GM21390 (cell line): ENCODE measurements at regions not wholly inside any gene's neighbourhood (a gene's known extent, or its start where the extent isn't known, plus 50 kb on each side); places are given as distances from the start of the nearest gene placed in this dataset.

Experiments used
- ATAC-seq: cut with Tn5 transposase; IDR thresholded peaks from one replicate; pipeline ENCODE4 v1.9.1; 2021; ENCODE audit not compliant: unreplicated experiment

DNA sequence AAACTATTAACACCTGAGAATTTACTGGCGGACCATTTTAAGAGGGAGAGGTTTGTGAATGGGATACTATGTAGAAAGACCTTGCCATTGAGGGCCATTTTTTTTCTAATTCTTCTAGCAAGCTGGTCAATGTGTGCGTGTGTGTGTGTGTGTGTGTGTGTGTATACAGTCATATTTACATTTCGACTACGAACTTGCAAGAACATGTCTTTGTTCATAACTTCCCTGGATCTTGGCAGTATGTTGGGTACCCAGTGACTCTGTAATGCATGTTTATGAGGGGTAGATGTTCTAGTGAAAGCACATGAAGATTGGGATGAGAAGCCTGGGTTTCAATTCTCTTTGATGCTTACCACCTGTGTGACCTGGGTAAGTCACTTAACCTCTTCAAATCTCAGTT lies 133.6 kb downstream of the UBE2E3 start:
- no peak for ATAC-seq

DNA sequence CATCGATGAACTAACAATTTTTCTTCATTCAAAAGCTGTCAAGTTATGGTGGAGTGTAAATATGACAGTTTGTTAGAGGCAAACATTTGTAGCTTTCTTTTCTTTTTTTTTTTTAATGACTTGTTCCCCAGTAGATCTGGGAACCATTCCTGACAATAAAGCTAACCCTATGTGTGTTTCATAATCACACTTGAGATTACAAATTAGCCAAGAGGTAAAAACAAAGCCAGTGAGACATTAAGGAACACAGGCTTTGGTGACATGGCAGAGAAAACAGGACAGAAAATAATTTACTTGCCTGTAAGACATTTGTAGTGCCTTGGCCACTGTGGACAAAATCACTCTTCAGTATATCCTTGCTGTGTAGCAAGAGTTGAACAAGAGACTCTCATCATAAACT lies 135.9 kb downstream of the UBE2E3 start:
- no peak for ATAC-seq

GRCh38 chr2:181117206-181117925 lies 137.0 kb downstream of the UBE2E3 start:
- no peak for ATAC-seq

DNA sequence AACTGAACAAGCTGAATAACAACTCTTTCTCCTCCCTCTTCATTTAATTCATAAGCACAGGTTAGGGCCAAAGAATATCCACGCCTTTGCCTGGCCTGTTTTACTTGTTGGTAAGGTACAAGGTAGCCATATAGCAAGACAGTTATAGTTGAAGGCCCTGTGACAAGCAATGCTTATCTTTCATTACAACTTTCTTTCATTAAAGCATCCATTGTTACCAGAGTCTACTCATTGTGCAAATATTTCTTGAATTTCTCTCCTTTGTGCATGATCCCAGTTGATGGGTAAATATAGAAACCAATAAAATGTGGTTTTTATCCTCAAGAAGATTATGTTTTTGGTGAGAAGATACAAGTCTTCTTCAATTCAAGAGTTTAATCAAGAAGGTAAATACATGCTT lies 140.2 kb downstream of the UBE2E3 start:
- ATAC-seq, result no peak

DNA sequence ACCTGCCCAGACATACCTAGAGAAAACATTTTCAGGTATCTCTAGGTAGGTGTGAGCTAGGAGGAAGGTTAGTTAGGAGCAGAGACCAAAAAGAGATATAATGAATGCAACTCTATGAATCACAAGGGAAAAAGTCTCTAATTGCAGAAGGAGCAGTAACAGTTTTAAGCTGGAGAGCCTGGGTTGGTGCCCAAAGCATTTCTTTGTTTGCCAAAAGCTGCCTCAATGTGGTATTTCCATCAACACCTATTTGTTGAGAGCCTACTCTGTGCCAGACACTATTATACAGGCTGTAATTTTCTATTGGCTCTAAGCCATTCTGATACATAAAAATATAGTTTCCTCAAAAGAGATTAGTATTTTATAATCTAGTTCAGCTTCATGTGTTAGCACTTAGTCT lies 141.6 kb downstream of the UBE2E3 start:
- ATAC-seq, result no peak

DNA sequence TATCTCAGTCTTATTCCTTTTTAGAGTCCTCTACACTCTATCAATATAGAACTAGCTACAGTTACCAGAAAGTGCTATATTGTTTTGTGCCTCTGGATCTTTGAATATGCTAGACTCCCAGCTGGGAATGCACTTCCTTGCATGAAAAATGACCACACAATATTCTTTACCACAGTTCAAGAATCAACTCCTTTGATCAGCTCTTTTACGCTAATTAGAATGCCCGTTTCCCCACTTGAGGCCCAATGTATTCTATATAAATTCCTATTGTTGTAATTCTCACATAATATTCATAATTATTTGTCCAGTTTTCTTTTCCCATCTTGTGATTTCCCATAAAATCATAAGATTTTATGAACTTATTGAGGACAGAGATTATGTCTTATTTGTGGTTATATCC lies 142.2 kb downstream of the UBE2E3 start:
- ATAC-seq, result no peak

DNA sequence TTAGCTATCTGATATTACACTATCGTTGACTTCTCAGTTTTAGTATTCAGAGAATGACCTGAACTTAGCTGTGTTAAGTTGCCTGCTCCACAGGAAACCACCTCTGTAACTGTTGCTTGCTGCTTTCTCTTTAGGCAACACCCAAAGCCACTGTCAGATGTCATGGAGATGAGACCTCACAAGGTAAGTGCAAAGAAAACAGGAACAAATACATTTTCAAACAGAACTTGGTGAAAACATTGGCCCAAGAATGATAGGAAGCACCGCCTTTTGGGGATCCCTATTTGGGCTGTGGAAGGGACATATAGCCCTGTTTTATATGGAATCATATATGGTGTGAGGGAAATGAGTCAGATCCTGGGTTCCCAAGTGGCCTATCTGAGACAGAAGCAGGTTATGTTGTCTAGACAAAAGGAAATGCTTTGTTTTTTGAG lies 143.4 kb downstream of the UBE2E3 start:
- peak; percentile 89 for ATAC-seq

DNA sequence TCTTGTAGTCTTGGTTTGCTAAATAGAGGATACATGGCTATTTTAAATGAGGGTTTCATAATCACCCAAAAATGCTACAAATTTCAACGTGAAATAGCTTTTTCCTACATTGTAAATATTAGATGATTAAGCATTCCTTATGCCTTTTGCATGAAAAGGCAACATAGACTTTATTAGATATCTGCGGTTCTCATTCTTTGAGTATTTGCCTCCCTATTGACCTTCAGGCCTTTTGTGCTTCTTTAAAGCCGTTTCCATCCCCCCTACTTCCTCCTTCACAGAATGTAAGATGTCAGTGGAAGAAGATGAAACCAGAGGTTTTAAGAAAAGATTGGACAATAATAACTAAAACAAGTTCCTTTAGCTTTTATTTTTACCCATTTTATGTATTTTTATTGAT lies 144.1 kb downstream of the UBE2E3 start:
- no peak for ATAC-seq

- no peak for ATAC-seq
These were observed 145.0 kb downstream of the UBE2E3 start for GRCh38 chr2:181125359-181125758.

- ATAC-seq, result no peak
These were observed 146.0 kb downstream of the UBE2E3 start for GRCh38 chr2:181126311-181126868.

GRCh38 chr2:181128199-181128598 lies 147.8 kb downstream of the UBE2E3 start:
- peak; percentile 73 for ATAC-seq

DNA sequence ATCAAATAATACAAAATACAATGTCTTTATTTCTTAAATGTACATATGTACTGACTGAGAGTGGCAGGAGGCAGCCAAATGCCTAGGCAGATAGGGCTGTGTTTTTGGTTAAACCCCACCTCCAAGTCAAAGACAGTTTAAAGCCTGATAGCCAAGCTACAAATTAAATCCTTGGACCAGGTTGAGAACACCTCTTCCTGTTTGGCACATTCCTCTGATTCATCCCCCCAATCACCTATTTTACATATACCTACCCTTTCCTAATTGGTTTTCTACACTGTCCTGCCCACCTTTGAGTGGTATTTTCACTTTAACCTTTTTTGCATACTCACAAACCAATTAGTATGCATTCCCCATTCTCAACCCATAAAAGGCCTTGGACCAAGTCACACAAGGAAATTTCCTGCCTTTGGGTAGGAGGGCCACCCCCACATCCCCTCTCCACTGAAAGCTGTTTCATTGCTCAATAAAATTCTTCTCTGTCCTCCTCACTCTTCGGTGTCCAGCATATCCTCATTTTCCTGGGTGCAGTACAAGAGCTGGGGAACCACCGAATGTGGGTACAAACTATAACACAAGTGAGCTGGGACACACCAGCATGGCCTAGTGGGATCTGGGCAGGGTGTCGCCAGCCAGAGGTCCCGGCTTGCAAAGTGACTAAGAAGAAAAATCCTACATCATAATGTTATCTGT lies 149.1 kb downstream of the UBE2E3 start:
- ATAC-seq, result no peak

DNA sequence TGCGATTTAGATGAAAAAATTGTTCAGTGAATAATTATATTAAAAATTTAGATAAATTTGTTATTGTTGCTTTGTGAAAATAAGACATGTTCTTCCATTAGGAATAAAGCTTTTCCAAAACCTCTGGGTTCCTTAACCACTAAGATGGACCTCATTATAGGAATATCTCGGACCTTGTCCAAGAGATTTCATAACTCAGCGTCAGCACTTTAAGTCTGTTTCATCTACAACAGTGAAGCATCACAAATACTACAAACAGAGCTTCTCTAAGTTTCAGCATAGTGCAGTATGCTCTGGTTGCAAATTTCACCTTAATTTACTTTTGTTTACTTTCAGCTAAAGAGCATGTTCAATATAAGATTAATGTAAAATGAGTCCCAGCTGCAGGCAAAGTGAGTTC lies 150.3 kb downstream of the UBE2E3 start:
- no peak for ATAC-seq

DNA sequence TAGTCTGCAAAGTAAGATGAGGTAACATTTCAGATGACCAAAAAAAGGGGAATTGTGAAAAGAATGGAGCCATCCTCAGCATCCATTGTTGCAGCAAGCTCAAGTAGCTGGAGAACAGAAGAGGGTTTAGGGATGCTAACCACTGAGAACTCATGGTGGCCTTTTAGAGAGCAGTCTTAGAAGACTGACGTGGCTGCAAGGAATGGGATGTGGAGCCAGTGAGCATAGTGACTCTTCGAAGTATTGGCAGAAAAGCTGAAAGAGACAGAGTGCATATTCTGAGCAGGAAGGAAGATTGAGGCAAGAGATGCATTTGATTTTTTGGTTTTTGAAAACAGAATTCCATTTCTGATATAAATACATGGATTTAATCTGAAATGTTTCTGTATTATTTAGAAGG lies 151.2 kb downstream of the UBE2E3 start:
- ATAC-seq, result no peak

DNA sequence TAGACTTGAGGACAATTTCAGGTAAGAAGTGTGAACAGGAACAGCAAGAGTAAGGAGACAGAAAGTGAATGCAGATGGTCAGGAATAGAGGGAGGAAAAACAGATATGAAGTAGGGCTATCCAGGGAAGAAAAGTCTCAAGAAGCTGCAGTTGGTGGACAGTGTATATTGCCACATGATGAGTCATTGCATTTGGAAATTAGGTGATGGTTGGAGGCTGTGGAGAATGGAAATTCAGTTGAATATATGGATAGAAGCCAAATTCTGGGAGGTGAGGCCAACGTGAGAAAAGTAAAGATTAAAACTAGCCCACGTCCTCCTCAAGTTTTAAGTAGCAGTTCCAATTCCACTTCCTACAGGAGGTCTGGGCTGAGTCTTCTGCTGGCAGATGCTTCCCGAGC lies 158.4 kb downstream of the UBE2E3 start:
- ATAC-seq, result no peak

DNA sequence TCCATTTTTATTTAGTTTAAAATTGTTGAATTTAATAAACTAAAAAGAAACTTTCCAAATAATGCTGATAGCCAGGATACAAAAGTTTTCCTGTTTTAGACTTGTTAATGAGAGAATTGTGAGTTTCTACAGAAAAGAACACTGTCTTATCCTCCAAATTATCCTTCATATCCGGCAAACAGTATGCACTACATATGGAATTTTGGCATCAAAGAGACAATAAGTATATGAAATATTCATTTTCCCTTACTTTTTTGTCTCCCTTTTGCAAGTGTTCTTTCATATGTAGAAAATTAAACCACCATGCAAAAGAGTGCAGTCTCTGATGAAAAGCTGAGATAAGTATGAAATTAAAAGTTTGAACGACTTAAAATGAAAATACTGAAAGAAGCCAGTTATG lies 159.4 kb downstream of the UBE2E3 start:
- no peak for ATAC-seq

- ATAC-seq, result no peak
These were observed 160.0 kb downstream of the UBE2E3 start for GRCh38 chr2:181140414-181140813.

DNA sequence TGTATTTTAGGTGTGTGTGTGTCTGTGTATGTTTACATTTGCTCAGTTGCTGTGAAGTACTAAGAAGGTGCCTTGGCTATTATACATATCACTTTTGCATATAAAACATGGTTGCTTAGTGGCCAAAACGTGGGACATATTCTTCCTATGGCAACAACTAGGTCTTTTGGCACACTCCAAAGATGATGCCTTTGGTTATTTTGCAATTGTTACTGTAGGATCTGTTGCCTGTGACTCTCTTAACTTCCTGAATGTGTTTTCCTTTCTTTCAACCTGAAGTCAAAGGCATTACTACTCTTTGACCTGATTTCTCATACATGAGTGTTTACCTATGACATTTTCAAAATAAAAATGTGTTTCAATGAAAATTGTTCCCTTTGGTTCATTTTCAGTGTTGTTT lies 160.5 kb downstream of the UBE2E3 start:
- ATAC-seq, result no peak

GRCh38 chr2:181141676-181142075 lies 161.3 kb downstream of the UBE2E3 start:
- no peak for ATAC-seq

DNA sequence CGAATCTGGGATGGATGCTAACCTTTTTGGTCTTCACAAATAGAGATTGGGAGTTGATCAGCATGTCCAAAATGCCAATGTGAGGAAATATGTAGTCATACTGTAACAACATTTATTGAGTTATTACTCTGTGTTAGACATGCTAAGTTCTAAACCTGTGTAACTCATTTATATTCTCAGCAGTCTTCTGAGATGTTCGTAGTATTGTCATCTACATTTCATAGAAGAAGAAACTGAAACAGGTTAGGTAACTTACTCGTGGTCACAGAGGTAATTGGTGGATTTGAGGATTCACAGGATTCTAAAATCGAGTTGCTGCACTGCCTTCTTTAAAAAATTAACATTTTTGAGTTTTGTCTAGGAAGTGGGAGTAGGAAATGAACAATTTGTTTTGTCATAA lies 162.1 kb downstream of the UBE2E3 start:
- no peak for ATAC-seq

DNA sequence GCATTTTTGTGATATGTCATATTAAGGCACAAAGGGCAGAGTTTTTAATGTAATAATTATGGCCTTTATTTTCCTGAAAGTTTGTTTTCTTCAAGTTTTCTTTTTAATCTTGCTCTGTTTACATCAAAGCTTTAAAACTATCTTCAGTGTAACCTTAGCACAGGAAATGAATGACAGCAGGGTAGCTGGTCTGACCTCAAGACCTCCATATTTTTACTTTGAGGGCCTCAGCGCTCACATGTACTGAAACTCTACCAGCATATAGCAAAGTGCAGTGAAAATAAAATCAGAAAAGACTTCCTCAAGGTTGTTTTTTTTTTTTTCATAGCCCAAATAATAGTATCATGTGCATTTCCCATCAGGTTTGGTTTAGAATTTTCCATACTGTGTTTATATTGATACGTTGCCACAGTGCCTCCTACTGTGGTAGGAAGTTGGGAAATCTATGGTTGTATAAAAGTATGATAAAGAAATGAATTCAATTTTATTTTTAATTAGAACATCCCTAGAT lies 163.4 kb downstream of the UBE2E3 start:
- no peak for ATAC-seq

- ATAC-seq, result no peak
These were observed 165.2 kb downstream of the UBE2E3 start for GRCh38 chr2:181145645-181146044.
